Mesothelial cell of epicardium (in vitro differentiated cells): ENCODE measurements at regions not wholly inside any gene's neighbourhood (a gene's known extent, or its start where the extent isn't known, plus 50 kb on each side); places are given as distances from the start of the nearest gene placed in this dataset.

Source experiments
- DNase-seq, 2 experiments: peaks; one replicate each; pipeline ENCODE4 v3.0.0; 2021; ENCODE audit warnings: low spot score in 2 of 2; ENCODE audit not compliant: unreplicated experiment in 2 of 2
- H3K27ac Mint-ChIP-seq: 2 replicates; pipeline ENCODE4 v1.8.0; 2021; ENCODE audit warnings: mixed read lengths
- H3K27me3 Mint-ChIP-seq: 2 replicates; pipeline ENCODE4 v1.8.0; 2021; ENCODE audit warnings: low read depth, mixed read lengths
- H3K36me3 Mint-ChIP-seq: 2 replicates; pipeline ENCODE4 v1.8.0; 2021; ENCODE audit warnings: mixed read lengths
- H3K4me1 Mint-ChIP-seq: 2 replicates; pipeline ENCODE4 v1.8.0; 2021; ENCODE audit warnings: mixed read lengths
- H3K4me3 Mint-ChIP-seq: 2 replicates; pipeline ENCODE4 v1.8.0; 2021; ENCODE audit warnings: mild to moderate bottlenecking, moderate library complexity, mixed read lengths
- H3K9me3 Mint-ChIP-seq: 2 replicates; pipeline ENCODE4 v1.8.0; 2021; ENCODE audit warnings: mixed read lengths
- CTCF ChIP-seq: fragments of 200-600 bp; sonication (generic); IDR thresholded peaks from one replicate; pipeline ENCODE4 v1.5.0; 2021; ENCODE audit warnings: antibody characterized with exemption; ENCODE audit not compliant: unreplicated experiment

DNA sequence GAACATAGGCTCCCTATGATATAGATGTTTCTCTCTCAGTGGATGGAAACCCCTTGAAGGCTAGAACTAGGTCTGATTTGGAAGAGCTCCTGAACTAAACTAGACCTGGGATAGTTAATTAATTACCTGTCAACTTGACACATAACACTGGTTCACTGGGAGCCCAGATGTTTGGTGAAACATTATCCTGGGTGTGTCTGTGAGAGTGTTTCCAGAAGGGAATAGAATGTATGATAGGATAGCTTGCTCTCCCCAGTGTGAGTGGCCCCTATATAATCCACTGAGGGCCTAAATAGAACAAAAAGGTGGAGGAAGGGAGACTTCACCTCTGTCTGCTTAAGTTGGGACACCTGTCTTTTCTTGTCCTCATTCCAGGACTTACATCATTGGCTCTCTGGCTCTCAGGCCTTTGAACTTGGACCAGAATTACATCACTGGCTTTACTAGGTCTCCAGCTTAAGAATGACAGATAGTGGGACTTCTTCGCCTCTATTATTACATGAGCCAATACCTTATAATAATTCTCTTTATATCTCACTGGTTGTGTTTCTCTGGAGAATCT, 194.1 kb downstream of the KTN1 start:
- Mint-ChIP-seq H3K36me3 (no peaks in the 10 kb centered on the region), H3K4me1 (no peaks in the 10 kb centered on the region), H3K27me3 (peaks cover 8% of the 10 kb centered on the region), H3K27ac (no peak overlapping the region), H3K4me3 (no peak overlapping the region), H3K9me3 (no peaks in the 10 kb centered on the region)
- no peak for DNase-seq
- no peak for TF ChIP-seq CTCF

DNA sequence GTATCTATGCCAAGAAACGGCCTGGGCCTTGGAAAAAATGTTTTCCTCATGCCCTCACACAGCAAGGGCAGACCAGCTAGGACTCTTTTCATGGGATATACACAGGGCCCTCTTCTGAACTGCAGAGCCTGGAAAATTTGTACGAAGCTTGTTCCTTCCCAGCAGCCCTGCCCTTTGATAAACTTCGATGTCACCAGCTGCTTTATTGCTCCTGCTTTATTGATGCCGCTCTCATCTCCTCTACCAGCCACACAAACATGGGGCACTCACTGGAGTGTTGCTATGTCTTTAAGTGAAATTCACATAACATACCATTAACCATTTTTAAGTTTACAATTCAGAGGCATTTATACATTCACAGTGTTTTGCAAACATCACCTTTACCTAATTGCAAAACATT, 197.9 kb downstream of the KTN1 start:
- Mint-ChIP-seq H3K27me3 (no peaks in the 10 kb centered on the region), H3K36me3 (no peaks in the 10 kb centered on the region), H3K9me3 (no peaks in the 10 kb centered on the region), H3K27ac (no peak overlapping the region), H3K4me1 (peaks cover 8% of the 10 kb centered on the region), H3K4me3 (no peak overlapping the region)
- DNase-seq: no peak
- no peak for TF ChIP-seq CTCF

DNA sequence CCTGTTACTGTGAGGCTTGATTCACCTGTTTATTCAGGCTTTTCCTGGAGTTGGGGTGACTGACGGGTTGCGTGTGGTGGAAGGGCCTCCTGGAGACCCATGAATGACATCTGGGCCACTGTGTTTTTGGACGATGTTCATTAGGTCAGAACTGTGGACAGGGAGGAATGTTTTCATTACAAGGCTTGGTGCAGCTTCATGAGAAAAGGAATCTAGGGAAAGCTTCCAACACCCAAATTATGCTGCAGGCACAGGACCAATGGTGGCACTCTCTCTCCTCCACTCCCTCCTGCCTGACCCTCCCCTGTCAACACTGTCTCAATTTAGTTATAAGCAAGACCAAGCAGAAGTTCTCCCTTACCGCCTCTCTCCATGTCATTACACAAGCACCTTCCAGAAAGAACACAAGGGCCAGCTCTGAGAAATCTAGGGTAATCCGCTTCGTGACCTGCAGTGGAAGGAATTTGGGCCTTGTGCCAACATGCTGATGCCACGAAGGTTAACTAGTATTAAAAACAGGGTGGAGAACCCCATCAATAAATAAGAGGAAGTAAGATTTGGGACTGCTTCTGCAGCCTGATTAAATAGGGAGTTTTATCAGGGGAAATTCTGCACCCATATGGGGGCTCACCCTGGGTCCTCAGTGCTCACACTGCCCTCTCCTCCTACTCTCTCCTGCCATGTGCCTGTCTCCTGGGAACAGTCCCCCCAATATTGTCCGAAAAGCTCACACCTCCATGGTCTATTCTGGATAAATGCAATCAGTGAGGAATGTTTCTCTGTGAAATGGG, 200.3 kb downstream of the KTN1 start:
- Mint-ChIP-seq H3K9me3 (peaks cover 14% of the 10 kb centered on the region), H3K4me3 (no peak overlapping the region), H3K4me1 (peaks cover 8% of the 10 kb centered on the region), H3K27me3 (peaks cover 2% of the 10 kb centered on the region), H3K27ac (no peak overlapping the region), H3K36me3 (no peaks in the 10 kb centered on the region)
- TF ChIP-seq CTCF: no peak
- DNase-seq: no peak

DNA sequence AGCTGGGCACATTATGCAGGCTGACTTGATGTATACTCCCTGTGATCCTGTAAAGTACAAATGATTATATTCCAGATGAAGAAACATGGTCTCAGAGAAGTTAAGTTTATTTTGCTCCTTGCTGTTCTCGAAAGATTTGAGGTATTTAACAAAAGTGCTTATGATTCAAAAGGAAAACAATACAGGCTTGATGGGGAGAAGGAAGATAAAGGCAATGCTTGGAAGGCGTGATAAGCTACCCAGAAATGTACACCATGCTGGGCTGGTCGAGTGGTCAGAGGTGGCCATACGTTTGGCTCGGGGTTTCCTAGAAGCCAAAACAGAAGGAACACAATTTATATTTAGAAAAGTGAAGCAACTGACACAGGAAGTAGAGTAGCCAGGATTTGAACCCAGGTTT, 201.0 kb downstream of the KTN1 start:
- Mint-ChIP-seq H3K36me3 (no peaks in the 10 kb centered on the region), H3K4me1 (peaks cover 8% of the 10 kb centered on the region)

DNA sequence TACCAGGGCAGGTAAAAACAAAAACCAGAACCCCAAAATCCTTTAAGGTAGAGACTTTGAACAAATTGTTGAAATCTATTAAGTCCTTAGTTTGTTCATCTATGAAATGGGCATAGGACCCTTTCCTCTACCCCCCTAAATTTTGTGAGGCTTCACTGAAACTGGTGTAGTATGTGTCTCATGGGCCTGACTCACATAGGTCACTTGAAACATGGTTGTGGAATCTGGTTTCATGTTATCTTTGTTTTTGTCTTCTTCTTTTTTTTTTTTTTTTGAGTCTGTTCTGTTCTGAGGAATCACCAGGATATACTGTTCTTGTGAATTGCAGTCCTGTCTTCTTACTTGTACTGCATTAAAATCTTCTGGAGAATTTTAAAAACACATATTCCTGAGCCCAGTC, 202.2 kb downstream of the KTN1 start:
- Mint-ChIP-seq H3K36me3 (no peaks in the 10 kb centered on the region), H3K4me3 (no peak overlapping the region), H3K9me3 (peaks cover 14% of the 10 kb centered on the region), H3K4me1 (peaks cover 8% of the 10 kb centered on the region), H3K27ac (no peak overlapping the region), H3K27me3 (peaks cover 2% of the 10 kb centered on the region)
- TF ChIP-seq CTCF: no peak
- DNase-seq: no peak

More for the DNA sequence above, 201.0 kb downstream of the KTN1 start:
- peaks cover 2% of the 10 kb centered on the region for H3K27me3 Mint-ChIP-seq
- no peak overlapping the region for H3K4me3 Mint-ChIP-seq
- no peak overlapping the region for H3K27ac Mint-ChIP-seq
- DNase-seq: no peak
- TF ChIP-seq CTCF: no peak
- H3K9me3 Mint-ChIP-seq: peaks cover 14% of the 10 kb centered on the region
